ENCODE measurements at regions not wholly inside any gene's neighbourhood (a gene's known extent, or its start where the extent isn't known, plus 50 kb on each side); places are given as distances from the start of the nearest gene placed in this dataset.

GRCh38 chr4:179123084-179123483 lies 1680.8 kb upstream of the AGA start:
- TF ChIP-seq POLR2A (IDR thresholded peaks at IDR 0.05; ENCODE audit: low read depth, low read length) (no peak), TAF1 (IDR thresholded peaks at IDR 0.05; ENCODE audit: borderline replicate concordance, low read depth, low read length) (no peak)
